Natural killer cell treated with Interleukin-12 subunit alpha and Interleukin-12 subunit beta and Interleukin-15 and Interleukin-18, amount 100 ng/mL, for 72 hours (primary cell): ENCODE measurements at regions not wholly inside any gene's neighbourhood (a gene's known extent, or its start where the extent isn't known, plus 50 kb on each side); places are given as distances from the start of the nearest gene placed in this dataset.

Source experiments
- ATAC-seq, 2 donors: fragments of 150-1000 bp; cut with Tn5 transposase in 1 of 2; sonication (Bioruptor Pico), chemical (Tn5 transposase) in 1 of 2; 2 replicates each; pipeline ENCODE4 v1.10.0; 2021
- DNase-seq: peaks from one replicate; pipeline ENCODE4 v3.0.0; 2022; ENCODE audit warnings: low spot score
- H3K27ac Mint-ChIP-seq, 2 donors: 1 replicate in 1 of 2; 2 replicates in 1 of 2; pipeline ENCODE4 v1.8.0; 2022; ENCODE audit warnings: mixed read lengths in 2 of 2, mild to moderate bottlenecking in 1 of 2, moderate library complexity in 1 of 2
- H3K27me3 Mint-ChIP-seq, 2 donors: 1 replicate in 1 of 2; 2 replicates in 1 of 2; pipeline ENCODE4 v1.8.0; 2022; ENCODE audit warnings: mixed read lengths in 2 of 2
- H3K36me3 Mint-ChIP-seq: one replicate; pipeline ENCODE4 v1.8.0; 2022; ENCODE audit warnings: mixed read lengths
- H3K4me1 Mint-ChIP-seq, 2 donors: 1 replicate in 1 of 2; 2 replicates in 1 of 2; pipeline ENCODE4 v1.8.0; 2022; ENCODE audit warnings: low read depth in 2 of 2, mixed read lengths in 2 of 2, mild to moderate bottlenecking in 1 of 2
- H3K4me3 Mint-ChIP-seq: one replicate; pipeline ENCODE4 v1.8.0; 2022; ENCODE audit warnings: mixed read lengths
- H3K9me3 Mint-ChIP-seq: 2 replicates; pipeline ENCODE4 v1.8.0; 2022; ENCODE audit warnings: mixed read lengths

DNA sequence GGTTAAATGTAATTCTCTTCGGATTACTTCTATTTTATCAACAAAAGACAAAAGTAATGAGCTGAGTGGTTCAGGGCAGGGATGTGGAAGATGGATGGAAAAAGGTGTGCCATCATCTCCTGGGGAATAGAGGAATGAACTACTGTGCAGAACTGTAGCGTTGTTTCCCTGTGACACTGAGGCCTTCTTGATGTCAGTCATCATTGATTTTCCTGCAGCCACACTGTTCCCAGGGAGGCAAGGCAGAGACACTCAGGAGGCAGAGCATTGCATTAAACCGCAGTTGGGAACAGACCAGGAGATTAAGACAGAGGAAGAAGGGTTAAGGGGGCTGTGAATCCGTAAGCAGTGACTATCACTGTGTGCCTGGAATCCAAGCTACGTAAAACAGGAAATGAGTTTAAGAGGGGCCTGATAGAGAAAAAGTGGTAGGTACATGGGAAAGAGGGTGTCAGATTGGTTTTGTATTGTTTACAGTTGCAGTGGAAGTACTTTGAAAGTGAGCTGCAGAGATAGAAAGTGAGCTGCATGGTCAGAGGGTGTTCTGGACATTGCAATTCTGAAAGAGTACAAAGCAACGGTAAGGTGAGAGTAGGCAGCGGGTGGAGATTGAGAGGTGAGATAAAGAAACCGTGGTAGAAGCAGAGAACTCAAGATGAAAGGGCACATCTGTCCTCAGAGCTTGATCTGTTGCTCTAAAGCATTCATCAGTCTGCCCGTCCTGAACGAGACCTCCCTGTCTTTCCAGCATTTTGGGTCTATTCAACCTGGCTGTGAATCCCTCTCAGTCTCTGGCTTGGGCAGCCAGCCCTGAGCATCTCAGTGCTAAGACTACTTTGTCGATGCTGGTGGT lies 793.4 kb upstream of the CELF4 start:
- H3K4me3 Mint-ChIP-seq, result no peak overlapping the region
- no peak for DNase-seq
- peaks cover 16% of the 10 kb centered on the region for H3K36me3 Mint-ChIP-seq
- H3K27me3 Mint-ChIP-seq, result no peaks in the 10 kb centered on the region
- H3K27ac Mint-ChIP-seq, result no peak overlapping the region
- no peaks in the 10 kb centered on the region for H3K4me1 Mint-ChIP-seq
- H3K9me3 Mint-ChIP-seq, result peaks cover 16% of the 10 kb centered on the region
- no peak for ATAC-seq

DNA sequence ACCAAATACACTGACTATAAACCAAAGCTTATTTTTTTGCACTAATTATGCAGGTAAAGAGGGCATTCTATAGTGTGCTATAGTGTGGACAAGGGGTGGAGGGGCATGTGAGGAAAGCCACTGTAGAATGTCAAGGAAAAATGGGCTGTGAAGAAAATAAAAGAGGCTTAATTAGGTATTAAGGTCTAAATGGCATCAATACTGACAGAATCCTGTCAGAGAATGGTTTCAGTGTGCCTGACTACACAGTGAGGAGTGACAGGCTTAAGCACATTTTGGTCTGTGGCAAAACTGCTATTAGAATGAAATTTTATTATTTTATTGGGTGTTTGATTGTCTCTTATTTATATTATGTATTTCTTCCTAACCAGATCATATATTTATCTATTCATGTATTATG lies 787.6 kb upstream of the CELF4 start:
- no peak overlapping the region for H3K4me3 Mint-ChIP-seq
- H3K9me3 Mint-ChIP-seq, result peaks cover 13% of the 10 kb centered on the region
- no peak overlapping the region for H3K27ac Mint-ChIP-seq
- peaks cover 4% of the 10 kb centered on the region for H3K36me3 Mint-ChIP-seq
- DNase-seq (no peak), ATAC-seq (no peak)
- H3K27me3 Mint-ChIP-seq, result no peaks in the 10 kb centered on the region
- H3K4me1 Mint-ChIP-seq, result no peaks in the 10 kb centered on the region

DNA sequence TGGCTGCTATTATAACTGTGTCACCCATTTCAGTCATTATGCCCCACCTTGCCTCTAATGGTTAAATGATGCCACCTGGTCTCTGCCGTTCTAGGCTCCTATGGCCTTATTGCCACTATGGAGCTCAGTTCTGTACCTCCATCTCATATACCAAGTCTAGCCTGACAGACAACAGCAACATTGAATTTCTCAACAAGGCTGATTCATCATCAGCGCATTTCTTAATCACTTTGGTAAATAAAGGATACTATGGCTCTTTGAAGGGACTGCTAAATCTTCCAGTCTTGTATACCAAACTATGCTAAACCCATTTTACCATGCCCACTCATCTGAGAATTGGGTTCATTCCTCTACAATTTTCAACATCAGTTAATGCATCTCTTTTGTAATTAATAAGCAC lies 784.5 kb upstream of the CELF4 start:
- no peaks in the 10 kb centered on the region for H3K4me1 Mint-ChIP-seq
- no peak overlapping the region for H3K27ac Mint-ChIP-seq
- DNase-seq (no peak), ATAC-seq (no peak)
- H3K9me3 Mint-ChIP-seq, result peaks cover 11% of the 10 kb centered on the region
- H3K4me3 Mint-ChIP-seq, result no peak overlapping the region
- H3K27me3 Mint-ChIP-seq, result no peaks in the 10 kb centered on the region
- H3K36me3 Mint-ChIP-seq, result no peaks in the 10 kb centered on the region

DNA sequence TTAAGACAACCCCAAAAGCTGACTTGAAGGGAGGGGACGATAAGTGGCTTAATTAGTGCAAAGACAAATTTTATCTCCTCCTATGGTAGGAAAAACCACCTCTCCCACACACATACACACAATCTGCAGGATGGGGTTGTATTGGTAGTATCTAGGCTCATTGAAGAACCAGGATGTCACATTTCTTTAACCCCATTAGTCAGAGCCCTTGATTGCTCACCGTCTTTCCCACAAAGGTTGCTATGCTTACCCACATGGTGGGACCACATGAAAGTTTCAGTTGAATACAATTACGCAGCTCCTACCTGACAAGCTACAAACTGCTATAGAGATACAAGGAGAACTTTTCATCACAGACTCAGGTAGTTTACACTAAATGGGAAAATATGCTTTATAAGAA lies 765.0 kb upstream of the CELF4 start:
- H3K4me1 Mint-ChIP-seq, result no peaks in the 10 kb centered on the region
- ATAC-seq, result no peak
- H3K36me3 Mint-ChIP-seq, result peaks cover 4% of the 10 kb centered on the region

DNA sequence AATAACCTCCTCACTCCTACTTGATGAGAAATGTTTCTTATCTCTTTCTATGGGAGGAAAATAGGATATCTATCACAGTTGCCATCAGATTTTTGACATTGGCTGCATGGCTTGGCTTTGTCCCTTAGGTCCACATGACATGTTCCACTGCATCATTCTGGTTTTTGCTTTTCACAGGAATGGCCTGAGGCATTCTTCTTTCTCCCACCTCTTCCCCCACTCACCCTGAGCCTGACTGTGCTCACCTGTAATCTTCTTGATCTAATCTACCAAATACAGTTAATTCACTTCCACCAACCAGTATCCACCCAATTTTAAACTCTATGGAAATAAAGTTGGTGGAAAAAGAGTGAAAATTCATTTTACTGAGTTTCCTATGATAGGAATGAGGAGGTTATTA lies 763.5 kb upstream of the CELF4 start:
- Mint-ChIP-seq H3K4me1 (no peaks in the 10 kb centered on the region), H3K4me3 (no peak overlapping the region), H3K27me3 (no peaks in the 10 kb centered on the region), H3K9me3 (peaks cover 17% of the 10 kb centered on the region), H3K36me3 (peaks cover 4% of the 10 kb centered on the region), H3K27ac (no peak overlapping the region)
- no peak for DNase-seq
- no peak for ATAC-seq

More for the DNA sequence above, 765.0 kb upstream of the CELF4 start:
- DNase-seq, result no peak
- Mint-ChIP-seq H3K4me3 (no peak overlapping the region), H3K9me3 (peaks cover 7% of the 10 kb centered on the region), H3K27me3 (no peaks in the 10 kb centered on the region), H3K27ac (no peak overlapping the region)

DNA sequence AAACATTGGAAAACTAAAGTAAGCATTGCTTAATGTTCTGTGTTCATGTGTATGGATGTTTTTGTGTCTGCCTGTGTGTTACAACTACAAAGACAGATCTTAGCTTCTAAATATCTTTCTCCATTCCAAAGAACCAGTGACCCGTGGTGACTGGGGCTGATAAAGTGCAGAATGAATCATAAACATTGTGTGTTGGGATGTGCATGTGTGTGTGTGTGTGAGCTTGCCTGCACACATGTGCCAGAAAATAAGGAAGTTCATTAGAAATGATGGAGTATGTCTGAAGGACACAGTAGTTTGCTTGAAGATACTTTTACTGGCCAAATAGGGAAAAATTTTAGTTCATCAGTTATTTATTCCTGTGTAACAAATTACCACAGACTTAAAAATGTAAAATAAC lies 756.6 kb upstream of the CELF4 start:
- H3K27me3 Mint-ChIP-seq, result no peaks in the 10 kb centered on the region
- no peak overlapping the region for H3K27ac Mint-ChIP-seq
- H3K9me3 Mint-ChIP-seq, result peaks cover 12% of the 10 kb centered on the region
- no peaks in the 10 kb centered on the region for H3K4me1 Mint-ChIP-seq
- no peak overlapping the region for H3K4me3 Mint-ChIP-seq
- no peaks in the 10 kb centered on the region for H3K36me3 Mint-ChIP-seq
- ATAC-seq (no peak), DNase-seq (no peak)

DNA sequence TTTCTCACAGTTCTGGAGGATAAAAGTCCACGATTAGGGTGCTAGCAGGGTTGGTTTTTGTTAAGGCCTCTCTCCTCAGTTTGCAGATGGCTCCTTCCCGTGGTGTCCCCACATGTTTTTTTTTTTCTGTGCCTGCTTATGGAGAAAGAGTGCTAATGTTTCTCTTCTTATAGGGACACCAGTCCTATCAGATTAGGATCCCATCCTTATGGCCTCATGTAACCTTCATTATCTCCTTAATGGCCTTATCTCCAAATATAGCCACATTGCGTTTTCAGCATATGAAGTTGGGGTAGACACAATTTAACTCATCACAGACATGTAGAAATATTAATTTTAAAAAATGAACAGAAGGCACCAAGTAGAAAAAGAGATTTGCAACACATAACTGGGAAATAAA lies 755.7 kb upstream of the CELF4 start:
- ATAC-seq (no peak), DNase-seq (no peak)
- no peaks in the 10 kb centered on the region for H3K36me3 Mint-ChIP-seq
- H3K4me3 Mint-ChIP-seq, result no peak overlapping the region
- peaks cover 12% of the 10 kb centered on the region for H3K9me3 Mint-ChIP-seq
- no peak overlapping the region for H3K27ac Mint-ChIP-seq
- H3K27me3 Mint-ChIP-seq, result no peaks in the 10 kb centered on the region
- H3K4me1 Mint-ChIP-seq, result no peaks in the 10 kb centered on the region

DNA sequence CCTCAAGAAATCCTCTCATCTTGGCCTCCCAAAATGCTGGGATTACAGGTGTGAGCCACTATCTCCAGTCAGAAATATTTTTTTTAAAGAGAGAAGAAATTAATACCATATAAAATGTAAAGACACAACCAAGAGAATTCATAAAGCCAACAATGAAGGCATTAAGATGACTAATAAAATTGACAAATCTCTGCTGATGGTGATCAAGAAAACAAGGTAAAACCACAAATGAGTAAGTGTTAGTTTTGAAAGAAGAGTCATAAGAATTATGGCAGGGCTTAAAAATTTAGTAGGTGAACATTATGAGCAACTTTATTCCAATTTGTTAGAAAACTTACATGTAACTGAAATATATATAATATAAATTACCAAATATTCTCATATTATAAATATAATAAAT lies 752.8 kb upstream of the CELF4 start:
- no peak for ATAC-seq
- Mint-ChIP-seq H3K27ac (no peak overlapping the region), H3K4me1 (no peaks in the 10 kb centered on the region), H3K36me3 (peaks cover 6% of the 10 kb centered on the region), H3K4me3 (no peak overlapping the region), H3K27me3 (no peaks in the 10 kb centered on the region), H3K9me3 (peaks cover 6% of the 10 kb centered on the region)
- DNase-seq, result no peak

DNA sequence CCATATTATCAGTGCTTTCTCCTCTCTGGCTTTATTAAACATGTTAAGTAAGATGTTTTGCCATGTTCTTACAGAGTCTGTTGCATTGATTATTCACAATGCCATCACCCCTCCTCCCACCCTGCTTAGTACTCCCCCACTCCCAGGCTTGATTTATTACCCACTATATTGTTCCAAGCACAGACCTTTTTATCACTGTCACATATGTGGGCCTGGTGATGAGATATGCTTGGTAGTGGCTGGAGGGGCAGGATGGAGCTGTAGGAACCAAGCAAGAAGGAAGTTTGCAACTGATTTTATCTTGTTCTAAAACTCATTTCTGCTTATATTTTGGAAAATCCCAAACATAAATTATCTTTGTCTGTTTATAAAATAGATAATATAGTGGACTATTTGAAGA lies 748.2 kb upstream of the CELF4 start:
- H3K4me3 Mint-ChIP-seq, result no peak overlapping the region
- H3K27me3 Mint-ChIP-seq, result no peaks in the 10 kb centered on the region
- H3K4me1 Mint-ChIP-seq, result no peaks in the 10 kb centered on the region
- peaks cover 6% of the 10 kb centered on the region for H3K9me3 Mint-ChIP-seq
- peaks cover 6% of the 10 kb centered on the region for H3K36me3 Mint-ChIP-seq
- ATAC-seq, result no peak
- DNase-seq, result no peak
- H3K27ac Mint-ChIP-seq, result no peak overlapping the region

DNA sequence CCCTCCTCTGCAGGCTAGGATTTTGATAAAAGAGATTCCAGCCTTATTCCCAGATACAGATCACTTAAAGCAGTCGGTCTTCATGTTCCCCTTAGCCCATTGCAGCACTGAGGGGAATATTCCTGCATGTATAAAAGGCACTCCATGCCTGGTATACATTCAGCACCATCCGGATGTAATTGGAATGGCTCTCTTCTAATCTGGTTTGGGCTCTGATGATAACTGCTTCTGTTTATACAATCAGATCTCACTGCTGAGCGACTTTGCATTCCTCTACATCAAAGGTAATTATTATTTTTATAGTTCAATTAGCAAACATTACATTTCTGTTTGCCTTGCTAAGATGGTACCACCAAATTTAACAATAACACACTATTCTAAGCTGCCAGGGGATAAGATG lies 746.9 kb upstream of the CELF4 start:
- H3K9me3 Mint-ChIP-seq, result peaks cover 6% of the 10 kb centered on the region
- H3K4me3 Mint-ChIP-seq, result no peak overlapping the region
- no peak overlapping the region for H3K27ac Mint-ChIP-seq
- peaks cover 6% of the 10 kb centered on the region for H3K36me3 Mint-ChIP-seq
- no peaks in the 10 kb centered on the region for H3K27me3 Mint-ChIP-seq
- DNase-seq (no peak), ATAC-seq (no peak)
- no peaks in the 10 kb centered on the region for H3K4me1 Mint-ChIP-seq

DNA sequence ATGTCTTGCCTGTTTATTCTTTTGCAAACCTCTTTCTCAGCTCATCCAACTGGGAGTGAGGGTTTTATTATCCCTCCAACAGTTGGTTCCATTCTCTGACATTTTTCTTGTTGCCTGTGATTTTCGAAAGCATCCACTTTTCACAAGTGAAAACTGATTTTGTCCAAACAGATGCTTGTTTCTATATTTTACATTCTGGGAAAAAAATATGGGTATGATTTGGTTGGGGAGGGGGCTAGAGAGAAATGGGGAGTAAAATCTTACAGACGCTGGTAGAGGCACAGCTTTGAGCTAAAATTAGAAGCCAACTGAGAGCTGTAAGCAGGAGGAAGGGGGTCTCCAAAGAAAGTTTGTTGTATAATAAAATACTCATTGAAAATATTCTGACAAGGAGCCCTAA lies 745.3 kb upstream of the CELF4 start:
- DNase-seq (no peak), ATAC-seq (no peak)
- H3K27ac Mint-ChIP-seq, result no peak overlapping the region
- H3K27me3 Mint-ChIP-seq, result no peaks in the 10 kb centered on the region
- H3K4me3 Mint-ChIP-seq, result no peak overlapping the region
- H3K9me3 Mint-ChIP-seq, result peaks cover 6% of the 10 kb centered on the region
- no peaks in the 10 kb centered on the region for H3K4me1 Mint-ChIP-seq
- peaks cover 6% of the 10 kb centered on the region for H3K36me3 Mint-ChIP-seq

DNA sequence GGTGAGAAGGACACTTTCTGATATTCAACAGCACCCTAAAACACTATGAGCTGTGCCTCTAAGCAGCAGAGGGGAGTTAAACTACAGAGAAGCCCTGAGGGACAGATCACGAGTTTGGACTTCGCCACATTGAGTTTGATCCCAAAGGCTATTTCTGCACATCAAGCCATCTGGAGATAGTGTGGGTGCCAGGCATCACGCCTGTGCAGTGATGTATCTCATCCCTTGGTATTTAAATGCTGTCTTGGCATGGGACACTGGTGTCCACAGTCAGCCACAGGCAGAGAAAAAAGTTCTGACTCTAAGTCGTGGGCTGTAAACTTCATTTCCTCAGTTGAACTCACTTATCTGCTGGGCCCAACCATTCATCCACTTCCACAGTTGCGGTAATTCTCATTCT lies 742.3 kb upstream of the CELF4 start:
- ATAC-seq (no peak), DNase-seq (no peak)
- Mint-ChIP-seq H3K9me3 (no peaks in the 10 kb centered on the region), H3K4me3 (no peak overlapping the region), H3K4me1 (no peaks in the 10 kb centered on the region), H3K36me3 (no peaks in the 10 kb centered on the region), H3K27me3 (no peaks in the 10 kb centered on the region), H3K27ac (no peak overlapping the region)

DNA sequence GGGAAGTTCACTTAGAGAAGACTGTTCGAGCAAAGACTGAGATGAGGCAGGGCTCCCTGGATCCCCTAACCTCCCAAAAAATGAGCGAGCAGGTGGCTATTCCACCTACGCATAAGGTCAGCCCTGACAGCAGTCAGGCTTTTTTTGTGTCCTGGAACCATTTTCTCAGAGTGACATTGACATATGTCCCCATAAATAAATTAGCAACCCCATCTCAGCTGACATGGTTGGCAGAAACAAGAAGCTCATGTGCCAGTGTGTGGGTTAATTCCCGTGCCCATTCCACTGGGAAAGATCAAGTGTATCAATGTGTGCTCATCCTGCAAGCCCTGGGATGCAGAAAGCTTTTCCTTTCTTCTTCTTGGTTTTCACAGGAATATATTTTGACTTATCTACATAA lies 740.4 kb upstream of the CELF4 start:
- Mint-ChIP-seq H3K36me3 (peaks cover 5% of the 10 kb centered on the region), H3K27me3 (no peaks in the 10 kb centered on the region), H3K4me1 (no peaks in the 10 kb centered on the region), H3K4me3 (no peak overlapping the region), H3K9me3 (peaks cover 7% of the 10 kb centered on the region), H3K27ac (no peak overlapping the region)
- DNase-seq (no peak), ATAC-seq (no peak)

DNA sequence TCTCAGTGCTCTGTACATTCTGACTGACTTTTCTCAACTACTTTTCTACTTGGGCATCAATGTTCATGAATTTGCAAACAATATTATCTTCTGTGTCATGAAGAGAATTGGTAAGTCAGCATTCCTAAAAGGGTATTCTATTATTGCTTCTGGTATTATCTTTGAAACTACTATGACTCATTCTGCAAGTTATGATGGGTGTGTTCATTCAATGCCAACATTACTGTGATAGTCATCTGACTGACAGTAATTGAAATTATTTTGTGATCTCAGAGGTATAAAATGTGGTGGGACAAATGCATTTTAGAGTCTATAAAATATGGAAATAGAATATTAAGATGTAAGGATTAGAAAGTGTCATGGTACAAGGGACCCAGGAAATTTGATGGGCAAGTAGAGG lies 736.0 kb upstream of the CELF4 start:
- H3K27me3 Mint-ChIP-seq, result no peaks in the 10 kb centered on the region
- no peak overlapping the region for H3K27ac Mint-ChIP-seq
- H3K4me1 Mint-ChIP-seq, result no peaks in the 10 kb centered on the region
- peaks cover 16% of the 10 kb centered on the region for H3K9me3 Mint-ChIP-seq
- H3K36me3 Mint-ChIP-seq, result peaks cover 5% of the 10 kb centered on the region
- no peak for ATAC-seq
- H3K4me3 Mint-ChIP-seq, result no peak overlapping the region
- DNase-seq, result no peak

DNA sequence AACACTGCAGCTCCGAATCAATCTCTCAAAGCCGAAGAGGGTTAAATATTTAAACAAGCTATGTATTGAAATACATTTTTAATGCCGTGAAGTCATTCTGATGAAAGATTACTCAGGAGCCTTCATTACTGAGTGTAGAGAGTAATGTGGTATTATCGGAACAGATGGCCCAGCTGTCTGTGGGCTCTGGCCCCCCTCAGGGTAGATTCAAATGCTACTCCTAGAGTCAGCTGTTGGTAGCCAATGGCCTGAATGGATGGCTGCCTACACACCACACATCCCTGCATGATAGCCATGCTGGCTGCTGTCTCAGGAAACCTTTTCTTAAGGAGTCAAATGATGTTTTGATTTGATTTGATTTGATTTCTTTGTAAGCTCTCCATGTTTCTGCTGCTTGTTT lies 732.3 kb upstream of the CELF4 start:
- H3K27ac Mint-ChIP-seq, result no peak overlapping the region
- peaks cover 5% of the 10 kb centered on the region for H3K36me3 Mint-ChIP-seq
- H3K4me1 Mint-ChIP-seq, result no peaks in the 10 kb centered on the region
- peaks cover 26% of the 10 kb centered on the region for H3K9me3 Mint-ChIP-seq
- ATAC-seq (no peak), DNase-seq (no peak)
- no peaks in the 10 kb centered on the region for H3K27me3 Mint-ChIP-seq
- H3K4me3 Mint-ChIP-seq, result no peak overlapping the region
